ENCODE measurements at regions not wholly inside any gene's neighbourhood (a gene's known extent, or its start where the extent isn't known, plus 50 kb on each side); places are given as distances from the start of the nearest gene placed in this dataset.

GRCh38 chr21:15240848-15241247, 176.0 kb upstream of the NRIP1 start:
- DNase-seq = no peak

DNA sequence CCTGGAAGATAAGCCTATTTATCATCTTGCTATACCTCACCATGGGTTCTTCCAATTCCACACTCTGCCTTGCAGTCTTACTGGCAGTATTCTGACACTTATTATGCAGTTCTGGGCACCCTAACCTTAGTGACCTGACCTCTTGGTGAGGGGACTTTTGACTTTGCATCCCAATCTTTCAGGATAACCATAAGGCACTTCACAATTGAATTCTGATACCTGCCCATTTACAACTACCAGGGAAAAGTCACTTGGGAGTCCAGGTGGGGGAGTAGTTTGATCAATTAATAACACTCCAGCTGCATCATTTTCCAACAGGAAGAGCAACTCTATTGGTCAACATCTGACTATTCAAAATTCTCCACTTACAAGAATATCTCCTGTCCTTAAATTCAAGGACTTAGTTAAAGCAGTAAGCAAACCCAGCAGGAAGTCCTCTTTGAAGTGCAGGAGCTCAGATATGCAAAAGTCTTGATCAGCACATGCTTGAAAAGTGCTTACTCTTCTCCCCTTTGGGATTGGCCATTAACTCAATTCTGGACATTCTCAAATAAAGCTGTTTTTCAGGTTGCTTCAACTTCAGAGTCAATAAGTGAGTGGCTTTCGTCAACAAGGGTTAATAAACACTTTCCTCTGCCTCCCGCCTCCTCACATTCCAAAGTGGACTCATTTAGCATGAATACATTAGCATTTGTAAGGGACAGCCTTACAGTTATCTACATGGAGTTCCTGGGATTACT, 177.4 kb upstream of the NRIP1 start:
- DNase-seq = no peak

DNA sequence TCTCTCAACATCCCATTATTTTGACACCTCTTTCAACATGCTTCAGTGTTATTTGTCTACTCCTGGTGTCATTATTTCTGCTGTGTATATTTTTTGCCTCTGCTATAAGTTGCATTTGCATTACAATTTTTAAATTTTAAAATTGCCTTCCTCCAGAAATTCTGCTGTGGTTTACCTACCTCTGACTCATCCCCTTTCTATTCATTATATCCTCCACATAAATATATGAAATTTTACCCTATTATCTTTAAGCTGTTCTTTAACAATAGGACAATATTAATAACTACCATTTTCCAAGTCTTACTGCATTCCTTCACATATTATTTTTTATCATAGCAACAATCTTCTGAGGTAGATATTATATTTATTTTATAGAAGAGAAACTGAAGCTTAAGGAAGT, 178.1 kb upstream of the NRIP1 start:
- DNase-seq = no peak

DNA sequence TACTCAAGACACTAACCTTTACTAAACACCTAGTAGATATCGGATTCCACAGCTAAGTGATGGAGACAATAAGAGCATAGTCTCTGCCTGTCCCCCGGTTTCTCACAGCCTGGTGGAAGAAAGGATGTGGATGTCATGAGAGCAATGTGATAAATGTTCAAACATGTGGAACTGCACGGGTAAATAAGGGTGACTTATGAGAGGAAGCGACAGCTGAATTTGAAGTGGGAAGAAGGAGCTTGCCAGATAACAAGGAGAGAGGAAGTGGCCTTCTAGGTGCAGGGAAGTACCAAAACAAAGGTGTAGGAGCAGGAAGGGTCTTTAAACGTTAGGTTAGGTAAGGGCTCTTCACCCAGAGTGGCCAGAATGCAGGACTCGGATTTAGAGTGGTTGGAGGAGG, 178.6 kb upstream of the NRIP1 start:
- no peak for DNase-seq

- DNase-seq = no peak
Observed at GRCh38 chr21:15247613-15248012, 182.8 kb upstream of the NRIP1 start.

DNA sequence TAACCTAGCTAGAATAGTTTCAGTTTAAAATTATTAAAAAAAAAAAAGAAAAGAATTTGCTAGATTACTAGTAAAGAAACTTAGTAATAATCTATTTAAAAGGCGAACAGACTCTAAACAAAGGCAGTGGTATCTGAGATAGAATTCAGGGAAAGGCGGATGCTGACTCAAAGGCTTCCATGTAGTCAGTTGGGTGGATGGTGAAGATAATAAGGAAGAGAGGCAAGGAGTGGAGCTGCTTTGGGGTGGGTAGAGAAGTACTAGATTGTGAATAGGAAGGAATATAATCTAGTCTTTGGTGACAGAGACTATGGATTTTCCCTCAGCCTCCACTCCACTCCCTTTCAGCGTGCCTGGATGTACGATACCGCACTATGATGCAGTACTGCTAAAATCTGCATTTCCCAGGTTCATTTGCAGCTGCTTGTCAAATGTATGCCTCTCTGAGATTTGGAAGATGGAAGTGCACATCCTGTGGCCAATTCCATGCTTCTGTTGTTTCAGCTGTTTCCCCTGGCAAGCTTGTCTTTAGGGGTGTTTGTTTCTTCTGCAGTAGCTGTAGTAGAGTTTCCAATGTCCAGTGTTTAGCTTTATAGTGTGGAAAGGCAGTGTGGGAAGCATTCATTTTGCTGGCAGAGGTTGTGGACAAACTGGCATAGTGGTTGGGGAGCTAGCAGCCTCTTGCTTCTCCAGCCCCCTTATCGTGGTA, 184.6 kb upstream of the NRIP1 start:
- no peak for DNase-seq

- DNase-seq = no peak
Observed at GRCh38 chr21:15250384-15250783, 185.6 kb upstream of the NRIP1 start.

DNA sequence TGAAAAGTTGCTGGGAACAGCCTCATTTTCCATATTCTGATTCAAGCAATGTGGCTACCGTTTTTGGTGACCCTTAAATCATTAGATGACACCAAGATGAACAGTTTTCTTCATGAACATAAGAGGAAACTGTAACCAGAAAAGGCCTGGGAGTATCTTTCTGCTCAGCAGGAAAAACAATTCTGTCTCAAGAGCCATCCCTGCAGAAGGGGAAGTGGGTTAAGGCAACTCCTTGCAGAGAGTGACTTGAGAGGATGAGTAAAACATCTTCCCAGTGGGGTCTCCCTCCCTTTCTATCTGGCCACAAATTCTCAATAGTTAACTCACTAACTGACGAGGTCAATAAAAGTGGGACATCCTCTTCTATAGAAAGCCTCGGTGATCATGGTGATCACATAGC, 187.6 kb upstream of the NRIP1 start:
- DNase-seq = no peak

DNA sequence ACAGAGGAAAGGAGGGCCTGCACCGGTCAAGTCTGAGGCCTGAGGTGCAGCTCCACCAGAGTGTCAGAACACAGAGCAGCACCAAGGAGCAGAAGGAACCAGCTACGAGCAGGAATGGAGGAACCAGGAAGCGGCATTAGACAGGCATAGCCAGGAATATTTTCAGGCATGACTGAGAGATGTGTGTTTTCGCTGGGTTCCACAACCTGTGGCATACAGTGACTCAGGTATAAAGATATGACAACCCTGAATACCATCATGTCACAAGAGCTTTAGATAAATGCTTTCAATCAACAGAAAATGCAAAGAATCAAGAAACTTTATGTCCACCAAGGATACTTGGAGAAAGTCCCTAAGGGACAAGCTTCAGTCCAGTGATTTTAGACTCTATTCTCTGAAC, 189.3 kb upstream of the NRIP1 start:
- DNase-seq = no peak

DNA sequence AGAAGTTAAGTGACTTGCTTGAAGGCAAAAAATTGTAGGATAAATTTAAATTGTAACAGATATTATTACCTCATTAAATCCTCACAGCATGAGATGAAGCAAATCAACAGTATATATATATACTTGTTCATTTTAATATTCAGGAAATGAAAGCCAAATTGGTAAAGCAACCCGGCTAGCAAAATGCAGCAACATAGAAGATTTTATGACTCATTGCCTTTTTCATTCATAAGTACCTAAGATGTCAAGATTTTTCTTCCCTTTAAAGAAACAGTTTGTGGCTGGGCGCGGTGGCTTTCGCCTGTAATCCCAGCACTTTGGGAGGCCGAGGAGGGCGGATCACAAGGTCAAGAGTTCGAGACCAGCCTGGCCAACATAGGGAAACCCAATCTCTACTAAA, 190.5 kb upstream of the NRIP1 start:
- no peak for DNase-seq

- DNase-seq = no peak
Observed at GRCh38 chr21:15255763-15256162, 191.0 kb upstream of the NRIP1 start.

DNA sequence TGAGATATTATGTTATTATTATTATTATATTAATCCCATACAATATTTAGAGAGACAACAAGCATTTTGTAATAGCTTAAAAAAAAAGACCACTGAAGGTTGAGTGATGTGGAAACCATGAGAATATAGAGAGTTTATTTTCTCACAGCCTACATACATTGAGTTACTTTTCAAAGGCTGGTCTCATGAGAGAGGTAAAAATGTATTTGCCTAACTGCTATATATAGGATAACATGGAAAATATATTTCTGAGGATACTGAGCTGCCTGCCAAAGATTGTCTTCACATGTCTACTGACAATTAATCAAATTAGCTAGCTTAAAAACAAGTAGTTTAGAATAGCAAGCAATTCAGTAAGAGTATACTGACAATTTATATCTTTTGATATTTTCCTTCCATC, 192.2 kb upstream of the NRIP1 start:
- DNase-seq = no peak

- no peak for DNase-seq
Observed at GRCh38 chr21:15257646-15258045, 192.8 kb upstream of the NRIP1 start.

DNA sequence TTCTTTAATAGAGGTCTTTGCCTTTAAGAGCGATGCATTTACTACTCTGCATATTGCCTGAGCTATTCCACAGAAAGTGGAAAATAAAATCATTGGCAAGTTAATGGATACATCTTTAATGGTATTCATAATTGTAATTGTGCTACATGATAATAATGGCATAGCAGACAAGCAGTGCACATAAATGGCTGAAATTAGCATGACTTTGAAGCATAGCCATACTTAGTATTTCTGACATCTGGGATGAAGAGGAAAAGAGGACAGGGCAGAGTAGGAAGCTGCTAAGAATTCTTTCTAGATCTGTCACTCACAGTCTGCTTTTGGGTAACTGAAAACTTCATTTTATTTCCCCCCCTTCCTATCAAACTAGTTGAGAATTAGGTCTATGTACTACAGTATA, 195.0 kb upstream of the NRIP1 start:
- no peak for DNase-seq

GRCh38 chr21:15260604-15261003, 195.8 kb upstream of the NRIP1 start:
- no peak for DNase-seq

GRCh38 chr21:15264084-15264665, 199.4 kb upstream of the NRIP1 start:
- no peak for DNase-seq

GRCh38 chr21:15272171-15272570, 207.4 kb upstream of the NRIP1 start:
- no peak for DNase-seq

- DNase-seq = no peak
Observed at GRCh38 chr21:15272591-15272990, 207.8 kb upstream of the NRIP1 start.

- DNase-seq = no peak
Observed at GRCh38 chr21:15273244-15273643, 208.4 kb upstream of the NRIP1 start.

DNA sequence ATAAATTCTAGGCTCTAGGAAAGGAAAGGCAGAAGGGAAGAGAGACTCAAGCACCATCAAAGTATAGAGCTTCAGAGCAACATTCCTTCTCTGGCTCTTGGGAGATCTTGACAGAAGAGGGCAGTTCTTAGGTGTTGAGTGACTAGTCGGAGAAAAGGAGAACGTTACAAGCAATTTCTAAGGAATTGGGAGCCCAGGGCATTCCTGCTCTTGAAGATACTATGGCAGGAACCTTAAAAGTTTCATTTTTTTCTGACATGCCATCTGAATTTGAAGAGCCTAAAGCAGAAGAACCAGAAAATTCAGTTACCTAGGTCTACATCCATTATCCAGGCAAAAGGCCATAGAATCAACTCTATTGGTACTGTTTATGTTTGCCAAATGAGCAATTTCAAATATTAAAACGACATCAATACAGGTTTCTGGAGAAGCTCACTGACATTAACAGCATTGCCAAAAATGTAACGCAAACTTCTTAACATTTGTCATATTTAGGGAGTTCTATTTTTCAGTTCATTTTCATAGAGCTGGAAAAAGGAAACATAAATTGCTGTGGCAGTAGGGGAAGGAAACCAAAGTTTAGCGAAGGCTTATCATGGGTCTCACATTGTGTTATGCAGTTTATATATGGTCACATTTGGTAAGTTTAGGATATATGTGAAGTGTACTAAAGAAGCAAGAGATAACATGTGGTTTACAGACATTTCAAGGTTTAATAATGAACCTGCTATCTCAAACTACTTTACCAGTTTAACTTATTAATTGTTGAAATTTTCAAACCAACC, 210.1 kb upstream of the NRIP1 start:
- DNase-seq = no peak

GRCh38 chr21:15275615-15276235, 210.9 kb upstream of the NRIP1 start:
- DNase-seq = no peak

- no peak for DNase-seq
Observed at GRCh38 chr21:15276243-15276642, 211.4 kb upstream of the NRIP1 start.
